DMS153 treated with DMSO at 0.1 percent for 48 hours (cell line): ENCODE measurements at regions not wholly inside any gene's neighbourhood (a gene's known extent, or its start where the extent isn't known, plus 50 kb on each side); places are given as distances from the start of the nearest gene placed in this dataset.

ENCODE experiments used
- DNase-seq: peaks from one replicate; lab custom pipeline; 2025; ENCODE audit not compliant: unreplicated experiment; lab: John Stamatoyannopoulos, UW

GRCh38 chr16:18060351-18060750, 276.2 kb downstream of the NPIPA8 start:
- DNase-seq, result no peak

GRCh38 chr16:18059577-18059976, 277.0 kb downstream of the NPIPA8 start:
- DNase-seq, result no peak

- no peak for DNase-seq
These were observed 277.4 kb downstream of the NPIPA8 start for GRCh38 chr16:18059089-18059488.

- no peak for DNase-seq
These were observed 281.1 kb downstream of the NPIPA8 start for GRCh38 chr16:18055411-18055916.

- no peak for DNase-seq
These were observed 285.8 kb downstream of the NPIPA8 start for GRCh38 chr16:18050777-18051176.

- no peak for DNase-seq
These were observed 286.3 kb downstream of the NPIPA8 start for GRCh38 chr16:18050234-18050633.

- no peak for DNase-seq
These were observed 286.9 kb downstream of the NPIPA8 start for GRCh38 chr16:18049547-18050133.

- no peak for DNase-seq
These were observed 287.5 kb downstream of the NPIPA8 start for GRCh38 chr16:18048853-18049546.

- DNase-seq, result no peak
These were observed 288.8 kb downstream of the NPIPA8 start for GRCh38 chr16:18047761-18048160.

GRCh38 chr16:18045356-18045755, 291.2 kb downstream of the NPIPA8 start:
- DNase-seq, result no peak

GRCh38 chr16:18041864-18042834, 294.4 kb downstream of the NPIPA8 start:
- DNase-seq, result peak; percentile 2

GRCh38 chr16:18039931-18040330, 296.6 kb downstream of the NPIPA8 start:
- DNase-seq, result no peak

- no peak for DNase-seq
These were observed 299.5 kb downstream of the NPIPA8 start for GRCh38 chr16:18037051-18037450.

- no peak for DNase-seq
These were observed 311.9 kb downstream of the NPIPA8 start for GRCh38 chr16:18024611-18025010.

- DNase-seq, result no peak
These were observed 318.2 kb downstream of the NPIPA8 start for GRCh38 chr16:18018376-18018775.

- DNase-seq, result no peak
These were observed 322.7 kb downstream of the NPIPA8 start for GRCh38 chr16:18013863-18014262.

- DNase-seq, result no peak
These were observed 328.2 kb downstream of the NPIPA8 start for GRCh38 chr16:18008356-18008755.

- DNase-seq, result no peak
These were observed 333.5 kb downstream of the NPIPA8 start for GRCh38 chr16:18003033-18003432.

- DNase-seq, result no peak
These were observed 337.5 kb downstream of the NPIPA8 start for GRCh38 chr16:17998996-17999395.

GRCh38 chr16:17998550-17998949, 338.0 kb downstream of the NPIPA8 start:
- no peak for DNase-seq

GRCh38 chr16:17994027-17994426, 342.5 kb downstream of the NPIPA8 start:
- DNase-seq, result peak; percentile 29

GRCh38 chr16:17992416-17992815, 344.1 kb downstream of the NPIPA8 start:
- no peak for DNase-seq
